ENCODE measurements at regions not wholly inside any gene's neighbourhood (a gene's known extent, or its start where the extent isn't known, plus 50 kb on each side); places are given as distances from the start of the nearest gene placed in this dataset.

DNA sequence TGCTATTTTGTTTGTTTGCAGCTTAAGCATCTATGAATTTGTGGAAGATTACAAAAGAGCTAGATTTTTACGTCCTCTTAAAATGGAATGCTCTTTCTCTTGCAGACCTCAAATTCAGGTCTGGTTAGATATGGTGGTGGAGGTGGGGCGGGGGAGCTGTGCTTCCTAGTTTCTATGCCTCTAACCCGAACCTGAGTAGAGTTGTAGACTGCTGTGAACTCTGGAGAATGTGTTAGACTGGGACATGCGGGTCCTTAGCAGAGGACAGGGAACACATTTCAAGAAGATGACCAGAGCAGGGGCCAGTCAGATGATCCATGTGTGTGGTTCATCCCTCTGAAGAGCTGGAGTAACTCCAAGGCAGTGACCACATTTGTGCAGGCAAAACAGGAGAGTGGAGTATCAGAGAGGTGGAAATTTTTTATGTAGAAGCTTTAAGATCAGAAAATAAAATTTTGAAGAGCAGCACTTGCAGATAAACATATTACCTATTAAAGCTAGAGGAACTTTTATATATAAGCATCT is 154.9 kb downstream of the FAM174A start:
- no peak for DNase-seq
- H3K36me3 ChIP-seq = no peaks in the 10 kb centered on the region
- intact Hi-C loops (cut with DNase I) = no loop called here
- H3K27ac ChIP-seq = no peak overlapping the region
- no peak for ATAC-seq
- TF ChIP-seq CTCF (IDR thresholded peaks at IDR 0.05) = no peak
- H3K27me3 ChIP-seq (ENCODE audit: low read depth) = no peaks in the 10 kb centered on the region
- H3K4me3 ChIP-seq = no peak overlapping the region
- no peaks in the 10 kb centered on the region for H3K4me1 ChIP-seq
- H3K9me3 ChIP-seq = no peaks in the 10 kb centered on the region

- intact Hi-C loops (cut with DNase I) = no loop called here
- ATAC-seq = no peak
- no peaks in the 10 kb centered on the region for H3K9me3 ChIP-seq
Measured at GRCh38 chr5:100691085-100691484, 155.9 kb downstream of the FAM174A start.

GRCh38 chr5:100691548-100691947 is 156.4 kb downstream of the FAM174A start:
- H3K36me3 ChIP-seq = no peaks in the 10 kb centered on the region
- no peaks in the 10 kb centered on the region for H3K27me3 ChIP-seq (ENCODE audit: low read depth)
- intact Hi-C loops (cut with DNase I) = no loop called here
- no peaks in the 10 kb centered on the region for H3K9me3 ChIP-seq
- DNase-seq = no peak
- no peaks in the 10 kb centered on the region for H3K4me1 ChIP-seq
- no peak for TF ChIP-seq CTCF (IDR thresholded peaks at IDR 0.05)
- no peak for ATAC-seq
- no peak overlapping the region for H3K4me3 ChIP-seq
- H3K27ac ChIP-seq = no peak overlapping the region

More at GRCh38 chr5:100691085-100691484, 155.9 kb downstream of the FAM174A start:
- no peak for DNase-seq
- Histone ChIP-seq H3K27me3 (ENCODE audit: low read depth) (no peaks in the 10 kb centered on the region), H3K36me3 (no peaks in the 10 kb centered on the region), H3K27ac (no peak overlapping the region), H3K4me1 (no peaks in the 10 kb centered on the region), H3K4me3 (no peak overlapping the region)
- no peak for TF ChIP-seq CTCF (IDR thresholded peaks at IDR 0.05)

DNA sequence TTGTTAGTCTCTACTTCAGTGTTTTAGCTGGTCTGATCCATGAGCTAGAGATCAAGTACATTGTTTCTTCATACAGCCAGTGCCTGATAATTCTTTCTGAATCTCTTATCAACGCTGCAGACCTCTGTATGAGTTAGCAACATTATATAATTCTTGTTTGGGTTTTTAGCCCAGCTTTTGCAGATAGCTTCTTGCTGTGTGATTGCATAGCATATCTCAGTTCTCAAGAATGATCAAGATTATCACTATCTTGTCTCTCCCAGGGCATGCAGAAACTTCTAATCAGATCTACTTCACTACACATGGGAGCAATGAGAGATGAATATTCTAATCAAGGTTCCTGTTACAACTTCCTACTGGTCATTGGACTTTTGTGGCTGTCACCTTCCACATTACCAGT is 158.3 kb downstream of the FAM174A start:
- H3K9me3 ChIP-seq = no peaks in the 10 kb centered on the region
- DNase-seq (no peak), ATAC-seq (no peak)
- H3K4me3 ChIP-seq = no peak overlapping the region
- no peaks in the 10 kb centered on the region for H3K4me1 ChIP-seq
- H3K27me3 ChIP-seq (ENCODE audit: low read depth) = no peaks in the 10 kb centered on the region
- H3K36me3 ChIP-seq = no peaks in the 10 kb centered on the region
- TF ChIP-seq CTCF (IDR thresholded peaks at IDR 0.05) = no peak
- no peak overlapping the region for H3K27ac ChIP-seq
- intact Hi-C loops (cut with DNase I) = no loop called here

GRCh38 chr5:100694100-100694499 is 158.9 kb downstream of the FAM174A start:
- DNase-seq (no peak), ATAC-seq (no peak)
- intact Hi-C loops (cut with DNase I) = no loop called here
- Histone ChIP-seq H3K36me3 (no peaks in the 10 kb centered on the region), H3K27me3 (ENCODE audit: low read depth) (no peaks in the 10 kb centered on the region), H3K4me1 (no peaks in the 10 kb centered on the region), H3K27ac (no peak overlapping the region), H3K4me3 (no peak overlapping the region), H3K9me3 (no peaks in the 10 kb centered on the region)
- no peak for TF ChIP-seq CTCF (IDR thresholded peaks at IDR 0.05)

- intact Hi-C loops (cut with DNase I) = no loop called here
- Histone ChIP-seq H3K36me3 (no peaks in the 10 kb centered on the region), H3K4me3 (no peak overlapping the region), H3K27me3 (ENCODE audit: low read depth) (no peaks in the 10 kb centered on the region), H3K9me3 (no peaks in the 10 kb centered on the region), H3K4me1 (no peaks in the 10 kb centered on the region), H3K27ac (no peak overlapping the region)
- no peak for DNase-seq
- peak; percentile 25 for TF ChIP-seq CTCF (IDR thresholded peaks at IDR 0.05)
- no peak for ATAC-seq
Measured at GRCh38 chr5:100697970-100698369, 162.8 kb downstream of the FAM174A start.
